Thoracic aorta (tissue), 2 donors: ENCODE measurements at regions not wholly inside any gene's neighbourhood (a gene's known extent, or its start where the extent isn't known, plus 50 kb on each side); places are given as distances from the start of the nearest gene placed in this dataset.

Experiments used
- ATAC-seq: fragments of 150-250 bp; one replicate; pipeline ENCODE4 v1.8.0; 2017; ENCODE audit warnings: low read depth; ENCODE audit not compliant: insufficient number of reproducible peaks, low FRiP score
- DNase-seq: peaks from one replicate; pipeline ENCODE4 v3.0.0-alpha.2; 2020; ENCODE audit warnings: low spot score
- H3K27ac ChIP-seq, 2 donors: fragments of 200-600 bp; sonication (generic); 1 replicate in 1 of 2; 2 replicates in 1 of 2; pipeline ENCODE4 v1.5.1; 2016; ENCODE audit warnings: mild to moderate bottlenecking in 2 of 2, moderate library complexity in 2 of 2
- H3K27me3 ChIP-seq: fragments of 200-600 bp; sonication (generic); replicated peaks from 2 replicates; pipeline ENCODE4 v1.6.0; 2016; ENCODE audit warnings: mild to moderate bottlenecking; ENCODE audit not compliant: insufficient read depth
- H3K36me3 ChIP-seq: fragments of 200-600 bp; sonication (generic); one replicate; pipeline ENCODE4 v1.5.1; 2016
- H3K4me1 ChIP-seq, 2 donors: fragments of 200-600 bp; sonication (generic); 1 replicate in 1 of 2; 2 replicates in 1 of 2; pipeline versions ENCODE4 v1.5.1 to v1.6.0; 2016; ENCODE audit warnings: low read depth in 2 of 2, mild to moderate bottlenecking in 1 of 2; ENCODE audit not compliant: control insufficient read depth in 1 of 2
- H3K4me3 ChIP-seq: fragments of 200-600 bp; sonication (generic); 2 replicates; pipeline ENCODE4 v1.5.1; 2016; ENCODE audit warnings: mild to moderate bottlenecking
- H3K9me3 ChIP-seq: fragments of 200-600 bp; sonication (generic); 2 replicates; pipeline ENCODE4 v1.5.1; 2016
- TF ChIP-seq, protein P1 (sequence below): fragments of 200-600 bp; sonication (generic); IDR thresholded peaks from one replicate; pipeline ENCODE4 v1.5.1; 2019; ENCODE audit warnings: antibody characterized with exemption

DNA sequence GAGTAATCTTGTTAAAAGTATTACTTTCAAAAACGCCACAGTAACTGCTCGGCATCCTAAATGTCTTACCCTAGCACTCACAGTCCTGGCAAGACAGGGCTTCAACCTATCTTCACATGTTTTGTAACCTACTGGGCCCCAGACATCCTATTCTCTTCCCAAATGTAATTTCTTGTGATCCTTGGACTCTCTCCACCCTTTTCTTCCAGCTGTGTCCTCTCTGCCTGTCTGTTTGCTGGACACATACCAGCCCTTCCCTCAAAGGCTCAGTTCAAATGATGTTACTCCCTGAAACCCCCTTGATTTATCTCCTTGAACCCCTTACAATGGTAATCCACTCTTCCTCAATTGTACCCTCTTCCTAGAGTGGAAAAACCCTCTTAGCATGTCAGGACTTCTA, 60.1 kb upstream of the CNEP1R1 start:
- no peak for ATAC-seq

DNA sequence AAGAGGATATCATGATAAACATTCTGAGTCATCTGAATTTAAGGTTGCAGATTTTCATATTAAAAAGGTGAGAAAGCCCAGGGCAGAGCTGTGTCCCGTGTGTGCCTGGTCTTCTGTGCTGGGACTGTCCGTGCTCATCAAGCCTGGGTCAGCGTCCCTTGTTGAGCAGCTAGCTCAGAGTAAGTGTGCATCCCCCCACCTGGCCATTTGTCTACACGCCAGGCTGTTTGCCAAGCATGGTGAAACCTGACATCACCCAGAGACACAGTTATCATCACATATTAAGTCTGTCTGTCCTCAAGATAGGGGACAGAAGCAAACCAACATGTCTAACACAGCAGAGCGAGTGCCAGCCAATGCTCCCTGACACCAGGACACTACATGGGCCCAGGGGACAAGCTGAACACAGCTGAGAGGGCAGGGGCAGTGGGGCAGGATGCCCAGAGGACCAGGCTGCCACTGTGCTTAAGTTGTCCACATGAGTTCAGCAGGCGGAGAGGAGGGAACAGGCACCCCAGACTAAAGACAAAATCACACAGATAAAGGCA, 57.9 kb upstream of the CNEP1R1 start:
- Histone ChIP-seq H3K27me3 (no peaks in the 10 kb centered on the region), H3K9me3 (no peaks in the 10 kb centered on the region), H3K36me3 (no peaks in the 10 kb centered on the region), H3K4me3 (no peak overlapping the region), H3K4me1 (no peaks in the 10 kb centered on the region), H3K27ac (no peak overlapping the region)
- no peak for ATAC-seq
- DNase-seq: no peak
- TF ChIP-seq, protein P1, sequence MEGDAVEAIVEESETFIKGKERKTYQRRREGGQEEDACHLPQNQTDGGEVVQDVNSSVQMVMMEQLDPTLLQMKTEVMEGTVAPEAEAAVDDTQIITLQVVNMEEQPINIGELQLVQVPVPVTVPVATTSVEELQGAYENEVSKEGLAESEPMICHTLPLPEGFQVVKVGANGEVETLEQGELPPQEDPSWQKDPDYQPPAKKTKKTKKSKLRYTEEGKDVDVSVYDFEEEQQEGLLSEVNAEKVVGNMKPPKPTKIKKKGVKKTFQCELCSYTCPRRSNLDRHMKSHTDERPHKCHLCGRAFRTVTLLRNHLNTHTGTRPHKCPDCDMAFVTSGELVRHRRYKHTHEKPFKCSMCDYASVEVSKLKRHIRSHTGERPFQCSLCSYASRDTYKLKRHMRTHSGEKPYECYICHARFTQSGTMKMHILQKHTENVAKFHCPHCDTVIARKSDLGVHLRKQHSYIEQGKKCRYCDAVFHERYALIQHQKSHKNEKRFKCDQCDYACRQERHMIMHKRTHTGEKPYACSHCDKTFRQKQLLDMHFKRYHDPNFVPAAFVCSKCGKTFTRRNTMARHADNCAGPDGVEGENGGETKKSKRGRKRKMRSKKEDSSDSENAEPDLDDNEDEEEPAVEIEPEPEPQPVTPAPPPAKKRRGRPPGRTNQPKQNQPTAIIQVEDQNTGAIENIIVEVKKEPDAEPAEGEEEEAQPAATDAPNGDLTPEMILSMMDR: no peak

More for the DNA sequence above, 60.1 kb upstream of the CNEP1R1 start:
- Histone ChIP-seq H3K27ac (no peak overlapping the region), H3K9me3 (no peaks in the 10 kb centered on the region), H3K36me3 (no peaks in the 10 kb centered on the region), H3K4me3 (no peak overlapping the region), H3K4me1 (peaks cover 0 to 3% of the 10 kb centered on the region in 2 donors), H3K27me3 (no peaks in the 10 kb centered on the region)
- DNase-seq: no peak
- TF ChIP-seq, protein P1: no peak

DNA sequence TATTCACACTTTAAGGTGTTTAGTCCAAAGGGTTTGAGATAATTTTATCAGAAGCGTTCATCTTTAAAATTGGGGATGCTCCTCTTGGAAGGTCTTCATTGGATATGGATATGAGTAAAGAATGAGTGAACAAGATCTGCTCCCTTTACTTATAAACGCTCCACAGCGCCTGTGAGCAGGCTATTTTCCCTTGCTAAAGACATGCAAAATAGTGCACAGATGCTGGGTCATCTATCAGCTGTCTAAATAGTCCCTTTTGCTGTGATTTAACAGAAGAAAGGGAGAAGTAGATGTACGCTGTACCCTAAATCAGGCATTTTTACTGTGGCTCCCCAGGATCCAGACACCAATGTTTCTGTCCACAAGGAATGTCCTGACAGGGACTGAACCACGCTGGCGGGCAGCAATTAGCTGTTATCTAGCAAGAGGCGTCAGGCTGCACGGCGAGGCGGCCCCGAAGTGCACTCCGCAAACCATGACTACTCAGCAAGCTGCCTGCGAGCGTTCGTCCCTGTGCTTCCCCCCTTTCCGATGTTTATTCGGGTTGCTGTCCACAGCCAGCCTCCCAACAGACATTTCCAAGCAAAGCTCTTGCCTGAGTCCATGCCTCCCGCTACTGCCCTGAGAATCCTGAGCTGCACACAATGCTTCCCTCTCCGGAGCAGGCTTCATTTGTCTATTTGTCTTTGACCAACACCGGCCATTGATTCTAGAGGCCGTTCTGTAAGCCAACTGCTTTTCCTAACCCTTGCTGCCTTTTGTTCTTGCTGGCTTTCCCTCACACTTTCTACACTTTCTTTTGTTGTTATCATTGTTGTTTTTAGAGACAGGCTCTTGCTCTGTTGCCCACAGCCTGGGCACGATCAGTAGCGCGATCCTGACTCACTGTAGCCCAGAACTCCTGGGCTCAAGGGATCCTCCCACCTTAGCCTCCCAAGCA, 55.7 kb upstream of the CNEP1R1 start:
- Histone ChIP-seq H3K4me3 (no peak overlapping the region), H3K36me3 (no peaks in the 10 kb centered on the region), H3K4me1 (no peaks in the 10 kb centered on the region), H3K27me3 (no peaks in the 10 kb centered on the region), H3K9me3 (no peaks in the 10 kb centered on the region), H3K27ac (no peak overlapping the region)
- DNase-seq (no peak), ATAC-seq (no peak)
- TF ChIP-seq, protein P1: no peak

DNA sequence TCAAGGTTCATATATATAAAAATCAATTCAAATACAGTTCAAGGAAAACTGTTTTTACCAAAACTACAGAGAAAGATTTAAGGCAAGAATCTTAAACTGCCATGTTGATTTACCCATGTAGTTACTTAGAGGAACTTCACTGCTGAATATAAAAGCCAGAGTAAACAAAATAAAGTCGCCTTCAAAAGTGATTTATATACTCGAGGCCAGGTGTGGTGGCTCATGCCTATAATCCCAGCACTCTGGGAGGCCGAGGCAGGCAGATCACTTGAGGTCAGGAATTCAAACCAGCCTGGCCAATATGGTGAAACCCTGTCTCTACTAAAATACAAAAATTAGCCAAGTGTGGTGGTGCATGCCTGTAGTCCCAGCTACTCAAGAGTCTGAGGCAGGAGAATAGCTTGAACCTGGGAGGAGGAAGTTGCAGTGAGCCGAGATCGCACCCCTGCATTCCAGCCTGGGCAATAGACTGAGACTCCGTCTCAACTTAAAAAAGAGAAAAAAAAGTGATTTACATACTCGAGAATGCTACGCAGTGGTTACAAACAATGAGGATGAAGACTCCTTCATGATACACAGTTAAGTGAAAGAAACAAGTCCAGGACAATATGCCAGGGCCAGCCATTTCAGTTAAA, 54.1 kb upstream of the CNEP1R1 start:
- H3K4me3 ChIP-seq: no peak overlapping the region
- H3K4me1 ChIP-seq: no peaks in the 10 kb centered on the region
- no peak for DNase-seq
- H3K36me3 ChIP-seq: no peaks in the 10 kb centered on the region
- ATAC-seq: no peak
- no peak overlapping the region for H3K27ac ChIP-seq
- H3K9me3 ChIP-seq: no peaks in the 10 kb centered on the region
- H3K27me3 ChIP-seq: no peaks in the 10 kb centered on the region
- TF ChIP-seq, protein P1: no peak

DNA sequence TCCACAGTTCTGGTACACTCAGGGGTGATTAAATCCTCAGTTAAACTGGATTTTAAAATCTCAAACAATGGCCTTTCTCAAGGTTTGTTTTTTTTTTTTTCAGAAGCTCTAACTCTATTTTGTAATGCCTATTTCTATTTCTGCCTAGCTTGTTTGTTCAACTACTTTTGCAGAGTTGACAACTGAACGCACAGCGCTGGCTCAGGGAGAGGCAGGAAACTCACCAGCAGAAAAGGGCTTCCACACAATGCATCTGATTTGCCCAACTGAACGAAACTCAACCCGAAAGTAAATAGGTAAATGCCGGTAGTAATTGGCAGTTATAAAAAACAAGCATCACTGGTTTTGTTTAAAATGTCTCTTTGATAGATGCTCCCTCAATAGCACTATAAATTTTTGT, 52.7 kb upstream of the CNEP1R1 start:
- no peaks in the 10 kb centered on the region for H3K4me1 ChIP-seq
- H3K27ac ChIP-seq: no peak overlapping the region
- DNase-seq (no peak), ATAC-seq (no peak)
- no peaks in the 10 kb centered on the region for H3K27me3 ChIP-seq
- TF ChIP-seq, protein P1: no peak
- H3K9me3 ChIP-seq: no peaks in the 10 kb centered on the region
- H3K4me3 ChIP-seq: no peak overlapping the region
- H3K36me3 ChIP-seq: no peaks in the 10 kb centered on the region
